ENCODE measurements at regions not wholly inside any gene's neighbourhood (a gene's known extent, or its start where the extent isn't known, plus 50 kb on each side); places are given as distances from the start of the nearest gene placed in this dataset.

- no peak for DNase-seq
- no peaks in the 10 kb centered on the region for H3K36me3 ChIP-seq
- H3K27ac ChIP-seq: no peak overlapping the region
- no peak for TF ChIP-seq CTCF (IDR thresholded peaks at IDR 0.05; ENCODE audit: low read depth, low read length)
- no peaks in the 10 kb centered on the region for H3K9me3 ChIP-seq (ENCODE audit: severe bottlenecking)
- no peaks in the 10 kb centered on the region for H3K27me3 ChIP-seq (ENCODE audit: insufficient read depth, low read depth, severe bottlenecking)
- H3K4me3 ChIP-seq (ENCODE audit: low read depth, low read length): no peak overlapping the region
These were observed 962.4 kb upstream of the GOT2 start for GRCh38 chr16:59696495-59696894.

DNA sequence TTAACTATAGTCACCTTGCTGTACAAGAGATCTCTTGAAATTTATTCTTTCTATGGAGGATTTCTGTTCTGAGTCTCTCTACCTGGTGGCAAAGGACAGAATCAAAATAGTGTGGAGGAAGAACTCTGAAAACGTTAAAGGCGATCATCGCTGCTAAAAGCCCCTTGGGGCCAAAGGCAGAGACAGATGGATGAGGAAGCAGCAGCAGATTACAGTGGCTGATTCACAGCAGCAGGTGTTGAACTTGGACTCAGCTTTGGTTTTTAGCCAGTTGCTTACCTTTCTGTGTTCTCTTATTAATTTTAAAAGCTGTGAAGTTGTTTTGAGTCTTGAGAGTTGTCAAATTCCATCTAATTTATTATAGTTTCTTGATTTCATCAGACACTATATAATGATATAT lies 956.1 kb upstream of the GOT2 start:
- Histone ChIP-seq H3K4me3 (ENCODE audit: low read depth, low read length) (no peak overlapping the region), H3K27me3 (ENCODE audit: insufficient read depth, low read depth, severe bottlenecking) (no peaks in the 10 kb centered on the region), H3K9me3 (ENCODE audit: severe bottlenecking) (peaks cover 10% of the 10 kb centered on the region), H3K27ac (peak overlapping the region; percentile 34), H3K36me3 (no peaks in the 10 kb centered on the region)
- no peak for TF ChIP-seq CTCF (IDR thresholded peaks at IDR 0.05; ENCODE audit: low read depth, low read length)
- peak; percentile 62 for DNase-seq

DNA sequence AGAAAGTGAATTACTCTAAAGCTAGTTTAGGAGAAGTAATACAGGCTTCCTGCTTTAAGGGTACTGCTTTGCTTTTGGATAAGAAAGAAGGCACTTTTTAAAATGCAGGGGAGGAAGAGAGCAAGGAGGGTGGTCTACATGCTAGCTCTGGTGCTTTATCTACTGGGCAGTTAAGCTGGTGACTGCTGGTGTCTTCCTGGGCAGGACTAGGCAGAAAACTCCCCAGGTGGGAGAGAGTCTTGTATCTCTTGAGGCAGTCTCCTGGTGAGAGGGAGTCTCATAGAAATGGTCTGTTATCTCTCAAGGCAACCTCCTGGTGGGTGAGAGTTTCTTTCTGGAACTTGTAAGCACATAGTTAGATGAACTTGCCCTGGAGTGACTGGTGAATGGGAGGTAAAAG lies 953.9 kb upstream of the GOT2 start:
- Histone ChIP-seq H3K27ac (no peak overlapping the region), H3K4me3 (ENCODE audit: low read depth, low read length) (no peak overlapping the region), H3K27me3 (ENCODE audit: insufficient read depth, low read depth, severe bottlenecking) (no peaks in the 10 kb centered on the region), H3K9me3 (ENCODE audit: severe bottlenecking) (peaks cover 10% of the 10 kb centered on the region), H3K36me3 (no peaks in the 10 kb centered on the region)
- no peak for TF ChIP-seq CTCF (IDR thresholded peaks at IDR 0.05; ENCODE audit: low read depth, low read length)
- no peak for DNase-seq

- Histone ChIP-seq H3K9me3 (ENCODE audit: severe bottlenecking) (peaks cover 10% of the 10 kb centered on the region), H3K27ac (no peak overlapping the region), H3K36me3 (no peaks in the 10 kb centered on the region), H3K27me3 (ENCODE audit: insufficient read depth, low read depth, severe bottlenecking) (no peaks in the 10 kb centered on the region), H3K4me3 (ENCODE audit: low read depth, low read length) (no peak overlapping the region)
- TF ChIP-seq CTCF (IDR thresholded peaks at IDR 0.05; ENCODE audit: low read depth, low read length): no peak
- no peak for DNase-seq
These were observed 952.3 kb upstream of the GOT2 start for GRCh38 chr16:59686405-59686804.

GRCh38 chr16:59684911-59685310 lies 950.8 kb upstream of the GOT2 start:
- no peaks in the 10 kb centered on the region for H3K27me3 ChIP-seq (ENCODE audit: insufficient read depth, low read depth, severe bottlenecking)
- H3K36me3 ChIP-seq: no peaks in the 10 kb centered on the region
- peaks cover 10% of the 10 kb centered on the region for H3K9me3 ChIP-seq (ENCODE audit: severe bottlenecking)
- no peak for DNase-seq
- TF ChIP-seq CTCF (IDR thresholded peaks at IDR 0.05; ENCODE audit: low read depth, low read length): no peak
- no peak overlapping the region for H3K4me3 ChIP-seq (ENCODE audit: low read depth, low read length)
- no peak overlapping the region for H3K27ac ChIP-seq

DNA sequence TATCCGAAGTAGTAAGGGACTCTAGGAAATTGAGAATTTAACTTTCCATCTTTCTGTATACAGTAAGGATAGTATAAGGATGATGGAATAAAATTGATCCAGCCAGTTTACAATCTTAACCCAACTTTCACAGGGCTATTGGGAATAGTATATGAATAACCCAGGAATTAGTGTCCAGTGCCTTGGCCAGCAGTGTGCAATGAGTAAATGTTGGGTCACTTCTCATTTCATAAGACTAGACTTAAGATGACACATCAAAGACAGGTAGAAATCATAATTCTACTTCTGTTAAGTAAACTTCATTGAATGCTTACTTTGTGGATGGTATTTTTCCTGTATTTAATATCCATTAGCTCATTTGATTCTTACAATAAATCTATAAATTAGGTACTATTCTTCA lies 949.6 kb upstream of the GOT2 start:
- no peak for TF ChIP-seq CTCF (IDR thresholded peaks at IDR 0.05; ENCODE audit: low read depth, low read length)
- no peak overlapping the region for H3K27ac ChIP-seq
- no peaks in the 10 kb centered on the region for H3K36me3 ChIP-seq
- H3K27me3 ChIP-seq (ENCODE audit: insufficient read depth, low read depth, severe bottlenecking): no peaks in the 10 kb centered on the region
- no peak for DNase-seq
- H3K9me3 ChIP-seq (ENCODE audit: severe bottlenecking): peaks cover 10% of the 10 kb centered on the region
- no peak overlapping the region for H3K4me3 ChIP-seq (ENCODE audit: low read depth, low read length)

Measured in WERI-Rb-1 (cell line).